SJCRH30 (cell line): ENCODE measurements at regions not wholly inside any gene's neighbourhood (a gene's known extent, or its start where the extent isn't known, plus 50 kb on each side); places are given as distances from the start of the nearest gene placed in this dataset.
A peak's percentile ranks its signal among the peaks of the same experiment; 100 is the strongest.

ENCODE experiments used
- DNase-seq, 2 experiments: peaks; one replicate each; pipeline ENCODE4 v3.0.0-alpha.2; 2015 to 2020
- H3K27ac ChIP-seq: fragments of 250-450 bp; sonication (Bioruptor Pico); 2 replicates; pipeline ENCODE4 v1.5.1; 2020; ENCODE audit warnings: mild to moderate bottlenecking, moderate library complexity
- H3K27me3 ChIP-seq: fragments of 250-450 bp; sonication (Bioruptor Pico); 2 replicates; pipeline ENCODE4 v1.5.1; 2020; ENCODE audit warnings: mild to moderate bottlenecking, moderate library complexity
- H3K36me3 ChIP-seq: fragments of 250-450 bp; sonication (Bioruptor Pico); 2 replicates; pipeline ENCODE4 v1.5.1; 2020; ENCODE audit warnings: mild to moderate bottlenecking, moderate library complexity
- H3K4me1 ChIP-seq: fragments of 250-450 bp; sonication (Bioruptor Pico); 2 replicates; pipeline ENCODE4 v1.5.1; 2020; ENCODE audit warnings: mild to moderate bottlenecking, moderate library complexity
- H3K4me3 ChIP-seq: fragments of 250-450 bp; sonication (Bioruptor Pico); 2 replicates; pipeline ENCODE4 v1.5.1; 2020; ENCODE audit warnings: mild to moderate bottlenecking, moderate library complexity
- H3K9me3 ChIP-seq: fragments of 250-450 bp; sonication (Bioruptor Pico); replicated peaks from 2 replicates; pipeline ENCODE4 v1.5.1; 2020; ENCODE audit warnings: mild to moderate bottlenecking, moderate library complexity

DNA sequence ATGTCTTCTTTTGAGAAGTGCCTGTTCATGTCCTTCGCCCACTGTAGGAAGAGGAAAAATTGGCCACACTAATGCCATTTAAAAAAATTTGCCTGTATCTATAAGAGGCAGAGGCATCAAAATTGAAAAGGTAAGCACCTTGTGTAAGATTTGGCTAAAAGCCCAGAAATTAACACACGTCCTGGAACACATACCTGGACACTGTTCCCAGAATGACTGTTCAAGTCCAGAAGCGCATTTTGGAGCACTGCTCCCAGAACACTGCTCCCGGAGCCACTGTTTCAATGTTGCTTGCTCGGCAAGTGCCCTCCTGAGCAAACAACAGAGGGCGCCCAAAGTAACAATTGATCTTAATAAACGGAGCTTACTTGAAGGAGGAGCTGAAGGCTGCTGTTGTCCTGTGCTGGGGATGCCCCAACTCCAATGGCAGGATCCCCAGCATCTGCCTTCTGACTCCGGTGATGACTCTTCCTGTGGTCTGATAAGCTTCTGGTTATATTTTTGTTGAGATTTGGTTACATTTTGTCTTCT is 1958.6 kb downstream of the C4orf33 start:
- Histone ChIP-seq H3K27ac (no peak overlapping the region), H3K9me3 (no peaks in the 10 kb centered on the region), H3K4me1 (no peaks in the 10 kb centered on the region), H3K4me3 (no peak overlapping the region), H3K27me3 (no peaks in the 10 kb centered on the region), H3K36me3 (no peaks in the 10 kb centered on the region)
- DNase-seq, result peak; percentile 3

DNA sequence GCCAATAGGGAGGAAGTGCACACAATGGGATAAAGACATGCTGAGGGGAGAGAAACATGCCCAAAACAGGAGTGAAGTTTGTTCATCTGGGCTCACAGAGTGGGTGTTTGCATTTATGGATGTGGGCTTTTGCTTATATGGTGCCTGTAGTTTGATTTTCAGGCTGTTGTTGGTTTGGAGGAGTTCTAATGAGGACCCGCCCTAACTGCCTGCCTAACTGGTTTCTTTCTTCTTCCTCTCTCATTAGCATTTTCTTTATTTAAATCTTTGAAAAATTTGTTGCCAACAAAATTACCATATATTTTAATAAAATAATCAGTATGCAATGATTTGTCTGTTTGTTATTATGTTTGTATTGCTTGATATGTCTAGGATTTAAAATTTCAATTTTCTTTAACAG is 1965.8 kb downstream of the C4orf33 start:
- no peak overlapping the region for H3K27ac ChIP-seq
- no peak overlapping the region for H3K4me3 ChIP-seq
- H3K27me3 ChIP-seq, result no peaks in the 10 kb centered on the region
- no peaks in the 10 kb centered on the region for H3K36me3 ChIP-seq
- no peaks in the 10 kb centered on the region for H3K9me3 ChIP-seq
- no peaks in the 10 kb centered on the region for H3K4me1 ChIP-seq
- no peak for DNase-seq

DNA sequence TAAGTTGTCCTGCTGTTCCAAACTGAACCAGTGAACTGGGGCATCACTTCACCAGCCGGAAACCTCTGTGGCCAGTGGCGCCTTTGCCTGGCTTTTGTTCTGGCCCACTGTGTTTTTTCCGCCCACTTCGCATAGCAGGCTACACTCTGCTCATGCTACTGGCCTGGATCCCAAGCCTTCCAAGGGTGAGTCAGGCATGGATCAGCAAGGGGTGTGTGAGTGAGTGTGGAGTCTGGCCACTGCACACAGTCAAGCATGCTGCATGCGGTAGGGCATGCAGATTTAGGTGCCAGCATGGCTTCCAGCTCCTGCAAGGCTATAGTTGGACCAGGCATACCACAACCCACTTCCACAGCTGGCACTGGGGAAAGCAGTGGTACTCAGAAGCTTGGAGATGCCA is 1967.9 kb downstream of the C4orf33 start:
- H3K36me3 ChIP-seq, result no peaks in the 10 kb centered on the region
- no peak overlapping the region for H3K4me3 ChIP-seq
- no peak for DNase-seq
- no peaks in the 10 kb centered on the region for H3K4me1 ChIP-seq
- no peaks in the 10 kb centered on the region for H3K27me3 ChIP-seq
- no peak overlapping the region for H3K27ac ChIP-seq
- no peaks in the 10 kb centered on the region for H3K9me3 ChIP-seq

DNA sequence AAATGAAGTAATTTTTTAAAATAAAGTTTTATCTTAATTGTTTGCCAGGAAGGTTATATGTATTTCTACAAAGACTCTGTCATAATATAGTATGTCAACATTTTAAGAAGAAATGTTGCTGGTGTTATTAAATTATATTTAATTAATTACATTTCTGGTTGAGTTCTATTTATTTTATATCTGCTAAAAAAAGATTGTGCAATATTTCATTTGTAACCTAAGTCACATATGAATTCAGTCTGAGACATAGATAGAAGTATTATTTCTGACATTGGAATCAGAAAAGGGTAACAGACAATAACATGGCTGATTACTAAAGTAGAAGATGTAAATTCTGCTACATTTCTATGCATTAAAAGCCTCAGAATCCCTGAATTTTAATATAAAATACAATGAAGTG is 1985.1 kb downstream of the C4orf33 start:
- H3K27me3 ChIP-seq, result no peaks in the 10 kb centered on the region
- H3K36me3 ChIP-seq, result no peaks in the 10 kb centered on the region
- H3K27ac ChIP-seq, result no peak overlapping the region
- no peak for DNase-seq
- no peaks in the 10 kb centered on the region for H3K9me3 ChIP-seq
- no peaks in the 10 kb centered on the region for H3K4me1 ChIP-seq
- H3K4me3 ChIP-seq, result no peak overlapping the region

DNA sequence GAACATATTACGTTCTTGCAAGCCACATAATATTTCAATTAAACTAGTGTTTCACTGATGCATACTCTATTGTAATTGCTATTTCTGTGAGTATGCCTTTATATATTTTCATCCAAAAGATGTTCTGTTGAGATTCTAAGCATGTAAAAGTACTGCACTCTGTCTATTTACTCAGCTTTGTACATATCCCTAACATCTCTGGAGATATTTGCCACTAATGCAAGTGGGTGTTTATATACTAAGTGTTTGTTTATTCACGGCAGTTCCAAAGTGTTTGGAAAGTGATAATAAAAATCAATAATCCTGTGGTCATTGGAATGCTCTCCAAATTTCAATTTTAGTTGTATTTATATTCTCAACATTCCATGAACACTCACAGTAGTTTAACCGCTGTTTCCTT is 1989.0 kb downstream of the C4orf33 start:
- Histone ChIP-seq H3K36me3 (no peaks in the 10 kb centered on the region), H3K27ac (no peak overlapping the region), H3K4me3 (no peak overlapping the region), H3K4me1 (no peaks in the 10 kb centered on the region), H3K9me3 (no peaks in the 10 kb centered on the region), H3K27me3 (no peaks in the 10 kb centered on the region)
- DNase-seq, result no peak

DNA sequence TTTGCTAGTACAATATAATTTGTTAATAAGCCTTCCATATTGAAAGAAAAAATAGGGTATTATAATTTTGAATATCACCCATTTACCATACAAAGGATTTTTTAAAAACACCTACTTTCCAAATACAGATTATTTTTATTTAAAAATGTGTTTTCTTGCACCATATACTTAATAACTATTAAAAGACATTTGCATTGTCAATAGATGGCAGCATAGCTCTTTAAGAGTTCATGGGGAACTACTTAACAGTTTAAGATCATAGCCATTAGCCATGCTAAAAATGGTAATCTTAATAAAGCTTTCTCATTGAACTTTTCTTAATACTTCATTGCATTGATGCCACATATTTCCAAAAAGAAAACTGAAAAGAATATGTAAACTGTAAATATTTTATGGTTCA is 1995.9 kb downstream of the C4orf33 start:
- no peak overlapping the region for H3K27ac ChIP-seq
- DNase-seq, result peak in 1 of 2 experiments; percentile 36
- H3K4me3 ChIP-seq, result no peak overlapping the region
- no peaks in the 10 kb centered on the region for H3K27me3 ChIP-seq
- H3K4me1 ChIP-seq, result no peaks in the 10 kb centered on the region
- no peaks in the 10 kb centered on the region for H3K9me3 ChIP-seq
- H3K36me3 ChIP-seq, result no peaks in the 10 kb centered on the region

DNA sequence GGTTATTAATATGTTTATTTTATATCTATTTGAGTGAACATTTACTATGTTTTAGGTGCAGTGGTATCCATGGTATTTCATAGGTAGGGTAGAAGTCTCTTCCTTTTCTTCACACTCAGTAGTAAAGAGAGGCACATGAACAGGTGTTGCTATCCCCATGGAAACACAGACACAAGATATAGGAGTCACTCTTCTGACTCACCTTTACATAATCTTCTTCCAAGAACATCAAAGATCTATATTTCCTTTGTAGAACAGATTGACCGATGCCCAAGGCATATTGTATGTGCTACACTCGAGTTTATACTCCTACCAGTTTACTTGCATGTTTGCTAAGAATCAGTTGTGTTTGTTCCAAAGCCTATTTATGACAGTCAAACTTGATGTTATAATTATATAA is 1997.4 kb downstream of the C4orf33 start:
- H3K27me3 ChIP-seq, result no peaks in the 10 kb centered on the region
- no peak for DNase-seq

DNA sequence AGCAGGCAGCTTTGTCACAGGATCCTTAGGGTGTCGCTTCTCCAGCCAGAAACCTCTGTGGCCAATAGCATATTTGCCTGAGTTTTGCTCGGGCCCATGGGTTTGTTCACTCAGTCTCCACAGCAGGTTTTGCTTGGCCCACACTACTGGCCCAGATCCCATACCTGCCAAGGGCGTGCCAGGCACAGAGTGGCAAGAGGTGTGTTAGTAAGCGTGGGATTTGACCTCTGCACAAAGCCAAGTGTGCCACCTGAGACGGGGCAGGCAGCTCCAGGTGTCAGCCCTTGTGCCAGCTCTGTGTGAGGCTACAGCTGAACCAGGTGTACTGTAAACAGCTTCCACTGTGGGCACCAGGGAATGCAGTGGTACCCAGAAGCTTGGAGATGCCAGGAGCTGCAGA is 2003.0 kb downstream of the C4orf33 start:
- no peaks in the 10 kb centered on the region for H3K36me3 ChIP-seq
- H3K27ac ChIP-seq, result no peak overlapping the region
- H3K4me1 ChIP-seq, result no peaks in the 10 kb centered on the region
- H3K27me3 ChIP-seq, result no peaks in the 10 kb centered on the region
- no peak overlapping the region for H3K4me3 ChIP-seq
- no peak for DNase-seq
- no peaks in the 10 kb centered on the region for H3K9me3 ChIP-seq

More for the DNA sequence above, 1997.4 kb downstream of the C4orf33 start:
- Histone ChIP-seq H3K4me3 (no peak overlapping the region), H3K4me1 (no peaks in the 10 kb centered on the region), H3K27ac (no peak overlapping the region), H3K36me3 (no peaks in the 10 kb centered on the region), H3K9me3 (no peaks in the 10 kb centered on the region)

DNA sequence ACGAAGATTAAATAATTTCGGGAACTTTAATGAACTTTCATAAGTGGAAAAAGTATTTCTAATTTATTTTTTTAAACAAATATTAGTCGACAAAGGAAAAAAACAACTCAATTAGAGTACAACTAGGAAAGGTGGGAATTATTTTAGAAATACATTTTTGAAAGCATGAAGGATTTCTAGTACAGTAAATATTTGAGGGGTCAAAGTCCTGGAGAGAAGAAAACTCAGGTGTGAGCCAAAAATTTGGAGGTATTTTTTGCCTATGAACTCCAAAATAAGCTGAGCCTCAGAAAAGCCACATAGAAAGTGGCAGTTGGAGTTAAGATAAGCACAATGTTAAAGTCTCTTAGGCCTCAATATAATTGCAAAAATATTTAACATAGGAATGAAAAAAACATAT is 2017.3 kb downstream of the C4orf33 start:
- no peaks in the 10 kb centered on the region for H3K27me3 ChIP-seq
- no peak for DNase-seq
- no peak overlapping the region for H3K27ac ChIP-seq
- H3K4me3 ChIP-seq, result no peak overlapping the region
- no peaks in the 10 kb centered on the region for H3K4me1 ChIP-seq
- no peaks in the 10 kb centered on the region for H3K36me3 ChIP-seq
- H3K9me3 ChIP-seq, result no peaks in the 10 kb centered on the region

DNA sequence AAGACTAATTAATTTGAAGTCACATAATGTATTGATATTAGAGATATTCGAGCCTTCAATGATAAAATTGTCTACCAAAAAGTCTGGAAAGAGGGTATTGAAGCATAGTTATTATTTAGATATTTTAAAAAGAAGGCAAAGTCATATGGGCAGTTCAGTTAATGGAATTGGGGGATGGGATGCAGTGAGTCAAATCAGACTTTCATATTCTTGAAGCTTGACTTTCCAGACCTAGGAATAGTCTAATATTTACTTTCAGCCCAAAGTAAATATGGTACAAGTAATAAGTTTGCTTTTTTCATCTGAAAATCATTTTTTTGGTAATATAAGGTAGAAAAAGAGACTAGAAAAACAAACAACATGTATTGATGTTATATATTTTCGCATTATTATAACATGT is 2017.8 kb downstream of the C4orf33 start:
- H3K27me3 ChIP-seq, result no peaks in the 10 kb centered on the region
- H3K27ac ChIP-seq, result no peak overlapping the region
- DNase-seq, result no peak
- H3K9me3 ChIP-seq, result no peaks in the 10 kb centered on the region
- H3K4me1 ChIP-seq, result no peaks in the 10 kb centered on the region
- no peak overlapping the region for H3K4me3 ChIP-seq
- H3K36me3 ChIP-seq, result no peaks in the 10 kb centered on the region

DNA sequence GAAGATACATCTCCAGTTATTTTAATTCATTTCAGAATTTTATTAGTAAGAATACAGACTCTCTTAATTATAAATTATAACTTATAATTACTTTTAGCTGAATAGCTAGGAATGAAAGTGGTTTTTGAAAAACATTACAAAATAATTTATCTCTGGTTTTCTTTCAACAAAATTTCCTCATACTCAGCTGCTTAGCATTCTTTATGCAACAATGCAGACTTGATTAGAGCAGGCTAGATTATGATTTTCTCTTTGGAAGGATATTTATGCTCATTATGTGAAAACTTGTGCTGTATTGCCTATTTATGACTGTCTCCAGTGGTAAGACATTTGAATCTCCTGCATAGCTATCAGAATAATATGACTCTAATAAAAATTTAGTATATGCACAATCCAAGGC is 2023.7 kb downstream of the C4orf33 start:
- Histone ChIP-seq H3K27ac (no peak overlapping the region), H3K4me1 (no peaks in the 10 kb centered on the region), H3K27me3 (no peaks in the 10 kb centered on the region), H3K4me3 (no peak overlapping the region), H3K9me3 (no peaks in the 10 kb centered on the region), H3K36me3 (no peaks in the 10 kb centered on the region)
- DNase-seq, result no peak

DNA sequence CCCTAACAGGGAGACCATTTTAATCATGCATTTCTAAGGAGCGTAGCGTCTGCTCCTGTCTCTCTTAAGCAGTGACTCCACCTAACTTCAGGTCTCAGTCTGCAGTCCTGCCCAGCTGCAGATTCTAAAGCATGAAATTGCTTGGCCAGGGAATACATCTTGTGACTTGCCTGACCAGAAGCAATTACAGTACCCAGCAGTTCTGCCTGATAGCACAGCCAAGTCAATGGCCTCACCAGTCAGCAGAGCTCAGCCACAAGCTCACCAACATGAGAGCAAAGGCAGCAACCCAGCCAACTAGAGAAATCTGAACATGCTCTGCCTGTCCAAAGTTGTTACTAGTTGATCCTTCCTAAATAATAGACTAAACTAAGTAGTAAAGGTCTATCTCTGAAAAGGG is 2011.9 kb upstream of the PCDH10 start:
- Histone ChIP-seq H3K4me1 (no peaks in the 10 kb centered on the region), H3K27ac (no peak overlapping the region), H3K4me3 (no peak overlapping the region), H3K27me3 (no peaks in the 10 kb centered on the region), H3K36me3 (no peaks in the 10 kb centered on the region), H3K9me3 (no peaks in the 10 kb centered on the region)
- DNase-seq, result no peak

DNA sequence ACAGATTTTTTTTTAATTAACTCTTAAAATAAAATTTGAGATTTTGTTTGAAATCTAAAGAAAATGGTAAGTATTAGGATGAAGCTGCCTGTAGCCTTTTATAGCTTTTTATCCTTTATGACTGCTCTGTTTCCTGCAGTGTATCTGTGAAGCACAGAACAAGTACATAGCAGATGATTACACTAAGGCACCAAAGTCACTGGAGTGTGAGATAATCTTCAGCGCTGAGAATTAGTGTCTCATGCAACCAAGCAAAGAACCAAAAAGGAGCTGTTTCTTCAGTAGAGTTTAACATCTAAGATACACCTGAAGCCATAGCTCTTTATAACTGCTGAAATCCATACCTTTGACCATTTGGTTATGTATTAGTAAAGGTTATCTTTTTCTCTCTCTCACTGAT is 1989.8 kb upstream of the PCDH10 start:
- no peak overlapping the region for H3K4me3 ChIP-seq
- no peaks in the 10 kb centered on the region for H3K36me3 ChIP-seq
- H3K4me1 ChIP-seq, result no peaks in the 10 kb centered on the region
- no peak for DNase-seq
- H3K27ac ChIP-seq, result no peak overlapping the region
- no peaks in the 10 kb centered on the region for H3K27me3 ChIP-seq
- H3K9me3 ChIP-seq, result no peaks in the 10 kb centered on the region

DNA sequence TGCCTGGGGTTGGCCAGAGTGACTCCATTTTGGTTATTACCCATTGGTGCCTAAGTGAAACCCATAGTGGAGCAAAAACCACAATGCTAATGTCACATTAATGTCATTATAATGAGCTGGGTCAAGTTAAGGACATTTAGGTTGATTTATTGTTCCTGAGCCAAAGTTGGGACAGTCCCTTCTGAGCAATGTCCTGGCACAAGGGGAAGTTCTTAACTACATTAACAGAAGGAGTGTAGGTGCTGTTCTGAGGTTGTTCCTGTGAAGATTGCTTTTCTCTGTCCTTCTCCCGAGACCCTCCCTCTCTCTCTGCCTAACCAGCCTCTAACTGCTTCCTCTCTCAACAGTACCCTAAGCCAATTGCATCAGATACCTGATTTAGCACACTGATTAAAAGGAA is 1956.8 kb upstream of the PCDH10 start:
- H3K4me3 ChIP-seq, result no peak overlapping the region
- H3K36me3 ChIP-seq, result no peaks in the 10 kb centered on the region
- no peaks in the 10 kb centered on the region for H3K9me3 ChIP-seq
- DNase-seq, result no peak
- no peaks in the 10 kb centered on the region for H3K4me1 ChIP-seq
- H3K27ac ChIP-seq, result no peak overlapping the region
- H3K27me3 ChIP-seq, result no peaks in the 10 kb centered on the region

DNA sequence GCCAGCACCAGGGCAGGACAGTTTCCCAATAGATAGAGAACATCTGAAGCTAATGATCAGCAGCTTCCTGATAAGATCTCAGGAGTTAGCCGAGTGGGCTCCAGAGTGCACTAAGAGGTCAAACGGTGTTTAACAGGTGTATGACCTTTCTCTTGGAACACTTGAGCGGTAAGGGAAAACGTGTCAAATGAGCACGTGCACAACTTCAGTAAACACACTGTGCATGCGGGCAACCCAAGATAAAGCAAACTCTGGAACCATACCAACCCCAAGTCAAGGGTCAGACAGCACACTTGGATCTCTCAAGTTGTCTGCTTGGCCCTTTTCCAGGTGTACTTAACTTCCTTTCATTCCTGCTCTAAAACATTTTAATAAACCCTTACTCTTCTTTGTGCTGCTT is 1941.5 kb upstream of the PCDH10 start:
- no peak overlapping the region for H3K27ac ChIP-seq
- no peaks in the 10 kb centered on the region for H3K36me3 ChIP-seq
- H3K4me1 ChIP-seq, result no peaks in the 10 kb centered on the region
- no peaks in the 10 kb centered on the region for H3K9me3 ChIP-seq
- no peak overlapping the region for H3K4me3 ChIP-seq
- no peaks in the 10 kb centered on the region for H3K27me3 ChIP-seq
- DNase-seq, result no peak

DNA sequence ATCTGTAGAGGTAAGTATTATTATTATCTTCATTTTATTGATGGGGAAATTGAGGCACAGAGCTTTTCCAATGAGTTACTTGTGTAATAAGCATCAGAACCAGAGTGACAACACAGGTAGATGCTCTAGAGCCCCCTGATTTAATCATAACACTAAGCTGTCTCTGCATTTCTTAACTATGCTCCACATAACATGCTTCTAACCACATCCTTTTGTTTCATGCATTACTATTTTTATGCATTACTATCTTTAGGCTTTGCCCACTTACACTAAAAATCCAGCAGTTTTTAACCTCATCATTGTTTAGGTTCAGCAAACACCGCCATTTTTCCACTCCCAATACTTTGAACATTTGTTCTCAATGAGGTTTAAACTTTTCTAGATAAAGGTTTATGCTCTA is 1900.8 kb upstream of the PCDH10 start:
- Histone ChIP-seq H3K4me1 (no peaks in the 10 kb centered on the region), H3K9me3 (no peaks in the 10 kb centered on the region), H3K27me3 (no peaks in the 10 kb centered on the region), H3K36me3 (no peaks in the 10 kb centered on the region), H3K27ac (no peak overlapping the region), H3K4me3 (no peak overlapping the region)
- DNase-seq, result no peak

DNA sequence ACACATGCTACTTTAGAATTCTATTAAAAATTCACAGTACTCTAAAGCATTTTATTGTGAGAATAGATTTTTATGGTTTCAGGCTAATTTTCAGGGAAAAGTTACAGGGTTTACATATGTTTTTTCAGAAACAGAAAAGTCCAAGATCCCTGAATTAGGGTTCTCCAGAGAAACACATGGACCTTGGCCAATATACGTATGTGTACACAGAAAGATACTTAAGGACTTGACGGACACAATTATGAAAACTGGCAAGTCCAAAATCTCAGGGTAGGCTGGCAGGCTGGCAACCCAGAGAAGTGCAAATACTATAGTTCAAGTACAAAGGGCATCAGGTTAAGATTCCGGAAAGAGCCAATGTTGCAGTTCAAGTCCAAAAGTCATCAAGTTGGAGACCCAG is 1897.8 kb upstream of the PCDH10 start:
- Histone ChIP-seq H3K27me3 (no peaks in the 10 kb centered on the region), H3K9me3 (no peaks in the 10 kb centered on the region), H3K27ac (no peak overlapping the region), H3K4me3 (no peak overlapping the region), H3K4me1 (no peaks in the 10 kb centered on the region), H3K36me3 (no peaks in the 10 kb centered on the region)
- DNase-seq, result no peak
